NT2/D1 (cell line): ENCODE measurements at regions not wholly inside any gene's neighbourhood (a gene's known extent, or its start where the extent isn't known, plus 50 kb on each side); places are given as distances from the start of the nearest gene placed in this dataset.

Experiments
- DNase-seq: peaks from one replicate; pipeline ENCODE4 v3.0.0-alpha.2; 2011; ENCODE audit warnings: low read depth, low spot score
- H3K27me3 ChIP-seq: 2 replicates; pipeline ENCODE4 v1.6.0; 2011; ENCODE audit warnings: mild to moderate bottlenecking; ENCODE audit not compliant: insufficient read length, insufficient read depth
- H3K36me3 ChIP-seq: 2 replicates; pipeline ENCODE4 v1.6.1; 2011; ENCODE audit warnings: mild to moderate bottlenecking, low read length, mixed read lengths; ENCODE audit not compliant: insufficient read depth, insufficient read length
- H3K4me1 ChIP-seq: 2 replicates; pipeline ENCODE4 v1.5.1; 2011; ENCODE audit not compliant: insufficient read depth, insufficient read length
- H3K4me3 ChIP-seq: 2 replicates; pipeline ENCODE4 v1.5.1; 2011; ENCODE audit warnings: low read depth; ENCODE audit not compliant: insufficient read length
- H3K9ac ChIP-seq: 2 replicates; pipeline ENCODE4 v1.6.0; 2011; ENCODE audit warnings: low read depth; ENCODE audit not compliant: insufficient read length
- H3K9me3 ChIP-seq: 2 replicates; pipeline ENCODE4 v1.5.1; 2011; ENCODE audit warnings: mild to moderate bottlenecking, low read length; ENCODE audit not compliant: insufficient read depth
- SUZ12 ChIP-seq: IDR thresholded peaks from 2 replicates; pipeline ENCODE4 v1.6.1; 2011; ENCODE audit not compliant: insufficient read length, insufficient read depth; ENCODE audit errors: extremely low read depth
- YY1 ChIP-seq: IDR thresholded peaks from 2 replicates; pipeline ENCODE4 v1.6.1; 2011; ENCODE audit not compliant: insufficient read length, insufficient read depth
- ZNF274 ChIP-seq: IDR thresholded peaks from 2 replicates; pipeline ENCODE4 v1.6.1; 2011; ENCODE audit warnings: mild to moderate bottlenecking, low read depth, low read length

DNA sequence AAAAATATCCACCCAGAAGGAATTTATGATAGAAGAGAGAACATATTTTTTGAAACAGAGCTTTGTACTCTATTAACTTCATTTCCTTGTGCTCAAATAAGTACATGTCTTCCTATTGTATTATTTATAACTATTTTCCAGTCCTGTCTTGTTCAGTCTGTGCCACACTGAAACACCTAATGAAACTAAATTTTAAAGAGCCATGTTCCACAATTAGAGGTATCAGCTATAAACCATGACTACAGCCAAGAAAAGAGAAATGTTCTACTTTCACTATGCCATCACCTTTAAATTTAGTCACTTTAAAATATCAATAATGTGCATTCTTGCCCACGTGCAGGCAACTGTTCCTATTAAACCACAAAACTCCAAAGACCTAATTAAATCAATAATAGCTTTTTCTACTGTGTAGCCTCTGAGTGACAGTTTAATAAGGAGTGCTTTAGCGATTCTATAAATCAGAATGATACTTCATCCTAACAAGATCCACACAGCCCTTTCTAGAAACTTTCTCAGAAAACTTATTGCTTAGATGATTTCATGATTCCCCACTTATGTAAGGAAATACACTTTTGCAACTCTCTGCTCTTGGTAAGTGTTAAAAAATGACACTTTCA is 404.9 kb upstream of the CHRM3 start:
- no peak for DNase-seq
- Histone ChIP-seq H3K9ac (no peak overlapping the region), H3K36me3 (no peaks in the 10 kb centered on the region), H3K4me3 (no peak overlapping the region), H3K9me3 (no peaks in the 10 kb centered on the region), H3K4me1 (no peaks in the 10 kb centered on the region), H3K27me3 (no peaks in the 10 kb centered on the region)
- TF ChIP-seq YY1, result no peak
- no peak for TF ChIP-seq ZNF274
- TF ChIP-seq SUZ12, result no peak

DNA sequence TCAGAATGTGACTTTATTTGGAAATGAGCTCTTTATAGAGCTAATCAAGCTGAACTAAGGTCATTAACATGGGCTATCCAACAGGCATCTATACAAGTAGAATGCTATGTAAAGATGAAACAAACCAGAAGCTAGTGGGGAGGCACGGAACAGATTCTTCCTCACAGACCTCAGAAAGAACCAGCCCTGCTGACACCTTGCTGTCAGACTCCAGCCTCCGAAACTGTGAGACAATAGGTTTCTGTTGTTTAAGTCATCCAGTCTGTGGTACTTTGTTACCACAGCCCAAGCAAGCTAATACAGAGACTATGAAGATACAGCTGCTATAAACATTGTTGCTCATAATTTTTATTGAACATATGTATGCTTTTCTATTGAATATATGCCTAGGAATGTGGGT is 406.3 kb upstream of the CHRM3 start:
- Histone ChIP-seq H3K36me3 (no peaks in the 10 kb centered on the region), H3K9me3 (no peaks in the 10 kb centered on the region), H3K4me3 (no peak overlapping the region), H3K4me1 (no peaks in the 10 kb centered on the region), H3K9ac (no peak overlapping the region), H3K27me3 (no peaks in the 10 kb centered on the region)
- DNase-seq, result no peak
- TF ChIP-seq SUZ12 (no peak), YY1 (no peak), ZNF274 (no peak)

- Histone ChIP-seq H3K4me3 (no peak overlapping the region), H3K4me1 (no peaks in the 10 kb centered on the region), H3K9ac (no peak overlapping the region), H3K36me3 (no peaks in the 10 kb centered on the region), H3K9me3 (no peaks in the 10 kb centered on the region), H3K27me3 (no peaks in the 10 kb centered on the region)
- no peak for TF ChIP-seq YY1
- no peak for TF ChIP-seq SUZ12
- no peak for TF ChIP-seq ZNF274
- DNase-seq, result no peak
Measured at GRCh38 chr1:238964631-238965030, 421.7 kb upstream of the CHRM3 start.

- Histone ChIP-seq H3K27me3 (no peaks in the 10 kb centered on the region), H3K4me3 (no peak overlapping the region), H3K9me3 (no peaks in the 10 kb centered on the region), H3K9ac (no peak overlapping the region), H3K4me1 (no peaks in the 10 kb centered on the region), H3K36me3 (no peaks in the 10 kb centered on the region)
- no peak for DNase-seq
- TF ChIP-seq ZNF274 (no peak), YY1 (no peak), SUZ12 (no peak)
Measured at GRCh38 chr1:238962941-238963340, 423.4 kb upstream of the CHRM3 start.

DNA sequence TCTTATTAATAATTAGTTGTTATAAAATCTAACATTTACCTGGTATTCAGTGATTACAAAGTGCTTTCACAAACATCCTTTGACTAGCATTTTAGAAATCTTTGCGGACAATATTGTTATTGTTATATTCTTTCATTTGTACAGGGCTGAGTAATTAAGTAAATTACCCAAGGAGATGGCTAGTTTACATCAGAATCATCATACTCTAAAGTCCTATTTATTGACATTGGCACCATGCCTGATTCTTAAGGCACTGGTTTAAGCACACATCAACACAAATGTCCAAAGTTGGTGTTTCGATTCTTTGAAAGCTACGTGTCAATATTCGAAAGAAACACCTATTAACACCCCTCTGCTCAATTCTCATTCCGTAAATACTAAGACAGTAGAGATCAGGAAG is 424.6 kb upstream of the CHRM3 start:
- no peak overlapping the region for H3K4me3 ChIP-seq
- TF ChIP-seq ZNF274 (no peak), YY1 (no peak), SUZ12 (no peak)
- H3K9ac ChIP-seq, result no peak overlapping the region
- H3K4me1 ChIP-seq, result no peaks in the 10 kb centered on the region
- H3K9me3 ChIP-seq, result no peaks in the 10 kb centered on the region
- H3K36me3 ChIP-seq, result no peaks in the 10 kb centered on the region
- no peaks in the 10 kb centered on the region for H3K27me3 ChIP-seq
- no peak for DNase-seq

DNA sequence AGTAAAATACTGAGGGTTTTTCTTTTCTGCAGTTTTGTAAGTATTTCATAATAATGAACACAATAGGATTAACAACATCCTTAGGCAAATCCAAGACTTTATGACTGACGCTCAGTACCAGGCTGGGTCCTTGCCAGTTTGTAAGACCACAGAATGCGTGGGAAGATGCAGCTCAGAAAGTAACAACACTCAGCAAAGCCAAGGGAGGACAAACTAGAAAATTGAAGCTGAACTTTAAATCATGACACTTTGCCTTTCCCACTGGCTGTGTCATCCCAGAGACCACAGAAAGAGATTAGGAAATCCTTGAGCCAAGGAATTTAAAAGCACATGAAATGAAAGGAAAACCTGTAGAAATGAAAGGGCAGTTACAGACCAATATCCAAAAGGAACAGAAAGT is 426.3 kb upstream of the CHRM3 start:
- no peak for TF ChIP-seq ZNF274
- no peak for TF ChIP-seq YY1
- TF ChIP-seq SUZ12, result no peak
- Histone ChIP-seq H3K27me3 (no peaks in the 10 kb centered on the region), H3K4me1 (no peaks in the 10 kb centered on the region), H3K36me3 (no peaks in the 10 kb centered on the region), H3K9ac (no peak overlapping the region), H3K4me3 (no peak overlapping the region), H3K9me3 (no peaks in the 10 kb centered on the region)
- no peak for DNase-seq

DNA sequence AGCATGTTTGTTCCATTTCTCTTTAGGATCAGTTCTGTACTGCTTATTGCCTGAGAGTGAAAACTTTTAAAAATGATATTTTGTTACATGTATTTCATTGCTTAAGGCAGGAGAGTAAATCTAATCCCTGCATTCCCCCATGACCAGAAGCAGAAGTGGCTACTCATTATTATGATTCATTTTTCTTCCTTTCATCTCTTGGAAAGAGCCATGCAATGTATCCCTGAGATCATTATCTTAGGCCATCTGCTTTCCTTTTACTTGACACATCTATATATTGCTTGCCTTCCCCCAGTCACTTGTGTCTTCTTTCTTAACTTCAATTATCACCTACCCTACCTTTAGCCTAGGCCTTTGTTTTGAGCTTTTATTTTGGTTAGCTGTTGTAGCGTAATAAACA is 430.4 kb upstream of the CHRM3 start:
- Histone ChIP-seq H3K9me3 (no peaks in the 10 kb centered on the region), H3K36me3 (no peaks in the 10 kb centered on the region), H3K9ac (no peak overlapping the region), H3K4me1 (no peaks in the 10 kb centered on the region), H3K4me3 (no peak overlapping the region), H3K27me3 (no peaks in the 10 kb centered on the region)
- no peak for DNase-seq
- TF ChIP-seq YY1 (no peak), ZNF274 (no peak), SUZ12 (no peak)

GRCh38 chr1:238954865-238955264 is 431.5 kb upstream of the CHRM3 start:
- Histone ChIP-seq H3K9ac (no peak overlapping the region), H3K36me3 (no peaks in the 10 kb centered on the region), H3K4me1 (no peaks in the 10 kb centered on the region), H3K9me3 (no peaks in the 10 kb centered on the region), H3K27me3 (no peaks in the 10 kb centered on the region), H3K4me3 (no peak overlapping the region)
- DNase-seq, result no peak
- TF ChIP-seq ZNF274, result no peak
- TF ChIP-seq YY1, result no peak
- no peak for TF ChIP-seq SUZ12
